MM.1S (cell line): ENCODE measurements at regions not wholly inside any gene's neighbourhood (a gene's known extent, or its start where the extent isn't known, plus 50 kb on each side); places are given as distances from the start of the nearest gene placed in this dataset.

Experiments
- EZH2 ChIP-seq: fragments of 300-600 bp; sonication (generic); optimal IDR thresholded peaks from 2 replicates; pipeline ENCODE3; 2017; ENCODE audit warnings: low read depth, mild to moderate bottlenecking, antibody characterized with exemption, low read length, mixed read lengths
- TF ChIP-seq, protein P1 (sequence below): fragments of 300-600 bp; sonication (generic); IDR thresholded peaks from 2 replicates; pipeline ENCODE4 v1.5.1; 2016; ENCODE audit warnings: antibody characterized with exemption, low read length, mixed read lengths

DNA sequence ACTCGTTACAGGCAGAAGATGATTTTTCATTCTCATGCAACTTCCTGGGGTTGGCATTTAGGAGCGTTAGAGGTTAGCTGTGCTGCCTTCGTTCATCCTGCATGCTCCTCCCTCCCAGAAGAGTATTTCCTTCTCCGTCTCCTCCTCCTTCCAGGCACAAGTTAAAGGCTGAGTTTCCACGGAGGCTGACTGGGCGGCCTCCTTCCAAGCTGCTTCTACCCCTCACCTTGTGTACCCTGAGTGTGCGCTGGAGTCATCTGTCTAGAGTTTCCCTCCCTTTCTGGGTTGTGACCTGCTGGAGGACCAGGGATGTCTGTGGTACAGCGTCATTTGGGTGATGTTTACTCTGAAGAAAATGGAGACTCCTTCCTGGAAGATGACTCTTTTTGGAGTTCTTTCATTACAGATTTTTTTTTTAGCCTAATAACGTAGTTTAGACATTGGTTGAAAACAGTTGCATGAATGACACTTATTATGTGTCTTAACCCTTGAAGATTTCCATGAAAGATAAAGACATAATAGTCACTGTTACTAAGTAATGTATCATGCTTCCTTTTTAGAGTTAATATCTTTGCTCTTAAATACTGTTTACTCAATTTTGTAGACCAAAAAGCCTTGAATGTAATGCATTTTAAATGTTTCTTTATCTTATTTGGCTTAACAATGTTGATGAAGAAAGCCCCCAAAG is 146.9 kb downstream of the TENT4A start:
- TF ChIP-seq, protein P1, sequence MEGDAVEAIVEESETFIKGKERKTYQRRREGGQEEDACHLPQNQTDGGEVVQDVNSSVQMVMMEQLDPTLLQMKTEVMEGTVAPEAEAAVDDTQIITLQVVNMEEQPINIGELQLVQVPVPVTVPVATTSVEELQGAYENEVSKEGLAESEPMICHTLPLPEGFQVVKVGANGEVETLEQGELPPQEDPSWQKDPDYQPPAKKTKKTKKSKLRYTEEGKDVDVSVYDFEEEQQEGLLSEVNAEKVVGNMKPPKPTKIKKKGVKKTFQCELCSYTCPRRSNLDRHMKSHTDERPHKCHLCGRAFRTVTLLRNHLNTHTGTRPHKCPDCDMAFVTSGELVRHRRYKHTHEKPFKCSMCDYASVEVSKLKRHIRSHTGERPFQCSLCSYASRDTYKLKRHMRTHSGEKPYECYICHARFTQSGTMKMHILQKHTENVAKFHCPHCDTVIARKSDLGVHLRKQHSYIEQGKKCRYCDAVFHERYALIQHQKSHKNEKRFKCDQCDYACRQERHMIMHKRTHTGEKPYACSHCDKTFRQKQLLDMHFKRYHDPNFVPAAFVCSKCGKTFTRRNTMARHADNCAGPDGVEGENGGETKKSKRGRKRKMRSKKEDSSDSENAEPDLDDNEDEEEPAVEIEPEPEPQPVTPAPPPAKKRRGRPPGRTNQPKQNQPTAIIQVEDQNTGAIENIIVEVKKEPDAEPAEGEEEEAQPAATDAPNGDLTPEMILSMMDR = no peak
- no peak for TF ChIP-seq EZH2
